PFSK-1 (cell line): ENCODE measurements at regions not wholly inside any gene's neighbourhood (a gene's known extent, or its start where the extent isn't known, plus 50 kb on each side); places are given as distances from the start of the nearest gene placed in this dataset.

ENCODE experiments used
- FOXP2 ChIP-seq: optimal IDR thresholded peaks from 2 replicates; pipeline ENCODE3; 2011; ENCODE audit warnings: borderline replicate concordance, control low read depth, inconsistent platforms; ENCODE audit not compliant: insufficient read depth; ENCODE audit errors: extremely low read length, extremely low read depth
- POLR2AphosphoS5 ChIP-seq: IDR thresholded peaks from 2 replicates; pipeline ENCODE4 v1.6.1; 2012; ENCODE audit warnings: low read depth, mild to moderate bottlenecking, control low read depth, low read length, moderate library complexity
- REST ChIP-seq, 2 experiments: IDR thresholded peaks; 2 replicates each; pipeline versions ENCODE4 v1.6.1 to v1.8.0; 2011 to 2012; ENCODE audit warnings: low read depth in 2 of 2, low read length in 2 of 2, control low read depth in 1 of 2, inconsistent platforms in 1 of 2, mild to moderate bottlenecking in 1 of 2, moderate library complexity in 1 of 2; ENCODE audit not compliant: insufficient read depth in 1 of 2
- SIN3A ChIP-seq: IDR thresholded peaks from 2 replicates; pipeline ENCODE4 v1.6.1; 2012; ENCODE audit warnings: mild to moderate bottlenecking, low read length, moderate library complexity, borderline replicate concordance; ENCODE audit not compliant: insufficient read depth
- TAF1 ChIP-seq: IDR thresholded peaks from 2 replicates; pipeline ENCODE4 v1.6.1; 2012; ENCODE audit warnings: low read length, control low read depth, borderline replicate concordance; ENCODE audit not compliant: insufficient read depth

- no peak for TF ChIP-seq TAF1
- no peak for TF ChIP-seq POLR2AphosphoS5
- TF ChIP-seq SIN3A: no peak
- TF ChIP-seq FOXP2: no peak
- TF ChIP-seq REST (IDR thresholded peaks at IDR 0.05; ENCODE audit: insufficient read depth in 1 of 2, low read depth in 2 of 2, low read length in 2 of 2): no peak
Observed at GRCh38 chr22:47345025-47345424, 582.6 kb downstream of the TBC1D22A start.

- TF ChIP-seq FOXP2 (no peak), SIN3A (no peak), REST (IDR thresholded peaks at IDR 0.05; ENCODE audit: insufficient read depth in 1 of 2, low read depth in 2 of 2, low read length in 2 of 2) (no peak), POLR2AphosphoS5 (no peak), TAF1 (no peak)
Observed at GRCh38 chr22:47344414-47344813, 582.0 kb downstream of the TBC1D22A start.

- TF ChIP-seq POLR2AphosphoS5: no peak
- no peak for TF ChIP-seq SIN3A
- no peak for TF ChIP-seq FOXP2
- TF ChIP-seq REST (IDR thresholded peaks at IDR 0.05; ENCODE audit: insufficient read depth in 1 of 2, low read depth in 2 of 2, low read length in 2 of 2): no peak
- TF ChIP-seq TAF1: no peak
Observed at GRCh38 chr22:47343611-47344010, 581.2 kb downstream of the TBC1D22A start.

- TF ChIP-seq TAF1 (no peak), FOXP2 (no peak), POLR2AphosphoS5 (no peak), REST (IDR thresholded peaks at IDR 0.05; ENCODE audit: insufficient read depth in 1 of 2, low read depth in 2 of 2, low read length in 2 of 2) (no peak), SIN3A (no peak)
Observed at GRCh38 chr22:47342446-47342845, 580.0 kb downstream of the TBC1D22A start.

- TF ChIP-seq FOXP2 (no peak), POLR2AphosphoS5 (no peak), SIN3A (no peak), REST (IDR thresholded peaks at IDR 0.05; ENCODE audit: insufficient read depth in 1 of 2, low read depth in 2 of 2, low read length in 2 of 2) (no peak), TAF1 (no peak)
Observed at GRCh38 chr22:47341464-47341863, 579.0 kb downstream of the TBC1D22A start.
